Keratinocyte (primary cell): ENCODE measurements at regions not wholly inside any gene's neighbourhood (a gene's known extent, or its start where the extent isn't known, plus 50 kb on each side); places are given as distances from the start of the nearest gene placed in this dataset.
"Not testable (repeated sequence)": the region's sequence is repeated elsewhere in the genome, so short reads cannot be mapped to it uniquely, and the experiment has no call there.

Source experiments
- DNase-seq: peaks from one replicate; pipeline ENCODE4 v3.0.0-alpha.2; 2011; ENCODE audit warnings: low read depth, missing footprints, low spot score
- FAIRE-seq: peaks from 2 replicates; lab custom pipeline; 2011; peaks lifted over from hg19 to GRCh38; lab: Jason Lieb, UNC
- H2AFZ ChIP-seq: 2 replicates; pipeline ENCODE4 v1.6.0; 2012; ENCODE audit warnings: low read length, control low read depth, inconsistent platforms; ENCODE audit not compliant: control insufficient read depth
- H3K27ac ChIP-seq: 2 replicates; pipeline ENCODE4 v1.5.1; 2011; ENCODE audit warnings: low read length; ENCODE audit not compliant: control insufficient read depth, insufficient read depth
- H3K27me3 ChIP-seq: 3 replicates; pipeline ENCODE4 v1.6.0; 2011; ENCODE audit warnings: low read length; ENCODE audit not compliant: control insufficient read depth, insufficient read depth; ENCODE audit errors: extremely low read depth
- H3K36me3 ChIP-seq, 2 experiments: 2 replicates in 1 of 2; 3 replicates in 1 of 2; pipeline ENCODE4 v1.5.1; 2011; ENCODE audit warnings: low read length in 2 of 2, mild to moderate bottlenecking in 1 of 2; ENCODE audit not compliant: control insufficient read depth in 2 of 2, insufficient read depth in 2 of 2; ENCODE audit errors: extremely low read depth in 1 of 2
- H3K4me1 ChIP-seq: 3 replicates; pipeline ENCODE4 v1.5.1; 2011; ENCODE audit warnings: low read length; ENCODE audit not compliant: control insufficient read depth, insufficient read depth; ENCODE audit errors: extremely low read depth
- H3K4me2 ChIP-seq: 3 replicates; pipeline ENCODE4 v1.6.0; 2011; ENCODE audit warnings: low read depth, low read length; ENCODE audit not compliant: control insufficient read depth, insufficient read depth; ENCODE audit errors: extremely low read depth
- H3K4me3 ChIP-seq, 3 experiments: fragments of 200-600 bp in 1 of 3; sonication (generic) in 1 of 3; 2 replicates in 2 of 3; 3 replicates in 1 of 3; pipeline ENCODE4 v1.5.1; 2011 to 2016; ENCODE audit warnings: low read length in 3 of 3, mild to moderate bottlenecking in 3 of 3, control low read depth in 2 of 3, inconsistent platforms in 1 of 3, low read depth in 1 of 3, mixed read lengths in 1 of 3, mixed run types in 1 of 3, moderate library complexity in 1 of 3; ENCODE audit not compliant: control insufficient read depth in 2 of 3, insufficient read depth in 2 of 3; ENCODE audit errors: extremely low read depth in 1 of 3
- H3K79me2 ChIP-seq: 2 replicates; pipeline ENCODE4 v1.6.0; 2012; ENCODE audit warnings: low read length; ENCODE audit not compliant: control insufficient read depth, insufficient read depth
- H3K9ac ChIP-seq: 3 replicates; pipeline ENCODE4 v1.6.0; 2011; ENCODE audit warnings: low read length; ENCODE audit not compliant: control insufficient read depth, insufficient read depth; ENCODE audit errors: extremely low read depth
- H3K9me1 ChIP-seq: 3 replicates; pipeline ENCODE4 v1.6.0; 2011; ENCODE audit warnings: low read length; ENCODE audit not compliant: control insufficient read depth, insufficient read depth; ENCODE audit errors: extremely low read depth
- H3K9me3 ChIP-seq: 2 replicates; pipeline ENCODE4 v1.5.1; 2012; ENCODE audit warnings: low read depth, low read length; ENCODE audit not compliant: control insufficient read depth
- H4K20me1 ChIP-seq: 3 replicates; pipeline ENCODE4 v1.6.0; 2011; ENCODE audit warnings: low read length; ENCODE audit not compliant: control insufficient read depth, insufficient read depth; ENCODE audit errors: extremely low read depth
- EZH2 ChIP-seq: IDR thresholded peaks from one replicate; pipeline ENCODE4 v1.6.1; 2012; ENCODE audit warnings: inconsistent platforms, mild to moderate bottlenecking, low read length, moderate library complexity
- dilution Hi-C: fragments of 300-500 bp; cut with MboI; formaldehyde crosslinking; loops from one replicate; pipeline ENCODE4 v1.7.0; 2020; ENCODE audit warnings: low sequenced_read_pairs; ENCODE audit not compliant: extremely low pct_ligation_motif_present
- TF ChIP-seq, protein P1 (sequence below), 3 experiments: IDR thresholded peaks in 1 of 3; conservative IDR thresholded peaks in 1 of 3; optimal IDR thresholded peaks in 1 of 3; 2 replicates in 2 of 3; 3 replicates in 1 of 3; pipeline versions ENCODE3 to v1.5.1; 2011; ENCODE audit warnings: low read length in 3 of 3, mild to moderate bottlenecking in 3 of 3, moderate library complexity in 2 of 3, control low read depth in 1 of 3, inconsistent platforms in 1 of 3; ENCODE audit not compliant: insufficient read depth in 2 of 3; ENCODE audit errors: extremely low read depth in 1 of 3

DNA sequence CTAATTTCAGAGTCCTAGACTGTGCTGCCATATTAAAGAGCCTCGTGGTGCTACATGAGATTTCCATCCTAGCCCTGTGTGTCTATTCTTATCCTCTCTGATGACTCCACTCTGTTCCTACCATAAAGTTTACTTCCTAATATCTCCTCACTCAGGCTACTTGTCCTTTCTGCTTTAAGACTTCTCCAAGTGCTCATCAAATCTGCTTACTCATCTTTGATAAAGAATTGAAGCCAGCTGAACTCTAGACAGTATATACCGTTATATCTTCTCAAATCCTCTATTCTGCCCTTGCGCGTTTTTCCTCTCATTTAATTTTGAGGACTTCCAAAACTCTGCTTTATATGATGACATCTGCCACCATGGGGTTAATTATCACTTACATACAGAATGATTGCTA is 539.5 kb downstream of the HAPSTR1 start:
- no peak overlapping the region for H3K27ac ChIP-seq
- no peak for TF ChIP-seq EZH2
- TF ChIP-seq, protein P1, sequence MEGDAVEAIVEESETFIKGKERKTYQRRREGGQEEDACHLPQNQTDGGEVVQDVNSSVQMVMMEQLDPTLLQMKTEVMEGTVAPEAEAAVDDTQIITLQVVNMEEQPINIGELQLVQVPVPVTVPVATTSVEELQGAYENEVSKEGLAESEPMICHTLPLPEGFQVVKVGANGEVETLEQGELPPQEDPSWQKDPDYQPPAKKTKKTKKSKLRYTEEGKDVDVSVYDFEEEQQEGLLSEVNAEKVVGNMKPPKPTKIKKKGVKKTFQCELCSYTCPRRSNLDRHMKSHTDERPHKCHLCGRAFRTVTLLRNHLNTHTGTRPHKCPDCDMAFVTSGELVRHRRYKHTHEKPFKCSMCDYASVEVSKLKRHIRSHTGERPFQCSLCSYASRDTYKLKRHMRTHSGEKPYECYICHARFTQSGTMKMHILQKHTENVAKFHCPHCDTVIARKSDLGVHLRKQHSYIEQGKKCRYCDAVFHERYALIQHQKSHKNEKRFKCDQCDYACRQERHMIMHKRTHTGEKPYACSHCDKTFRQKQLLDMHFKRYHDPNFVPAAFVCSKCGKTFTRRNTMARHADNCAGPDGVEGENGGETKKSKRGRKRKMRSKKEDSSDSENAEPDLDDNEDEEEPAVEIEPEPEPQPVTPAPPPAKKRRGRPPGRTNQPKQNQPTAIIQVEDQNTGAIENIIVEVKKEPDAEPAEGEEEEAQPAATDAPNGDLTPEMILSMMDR (optimal IDR thresholded peaks at IDR 0.05 in 1 of 3, IDR thresholded peaks at IDR 0.05 in 1 of 3, conservative IDR thresholded peaks at IDR 0.05 in 1 of 3; ENCODE audit: extremely low read depth in 1 of 3, insufficient read depth in 2 of 3, low read length in 3 of 3), result no peak
- H2AFZ ChIP-seq, result no peak overlapping the region
- H3K36me3 ChIP-seq, result no peaks in the 10 kb centered on the region
- no peak overlapping the region for H3K4me2 ChIP-seq
- DNase-seq (no peak), FAIRE-seq (no peak)
- no peaks in the 10 kb centered on the region for H4K20me1 ChIP-seq
- H3K4me3 ChIP-seq, result no peak overlapping the region
- H3K9ac ChIP-seq, result no peak overlapping the region
- dilution Hi-C loops, result no loop called here
- no peaks in the 10 kb centered on the region for H3K4me1 ChIP-seq
- H3K79me2 ChIP-seq, result no peaks in the 10 kb centered on the region
- no peaks in the 10 kb centered on the region for H3K27me3 ChIP-seq
- H3K9me1 ChIP-seq, result no peaks in the 10 kb centered on the region
- no peaks in the 10 kb centered on the region for H3K9me3 ChIP-seq

DNA sequence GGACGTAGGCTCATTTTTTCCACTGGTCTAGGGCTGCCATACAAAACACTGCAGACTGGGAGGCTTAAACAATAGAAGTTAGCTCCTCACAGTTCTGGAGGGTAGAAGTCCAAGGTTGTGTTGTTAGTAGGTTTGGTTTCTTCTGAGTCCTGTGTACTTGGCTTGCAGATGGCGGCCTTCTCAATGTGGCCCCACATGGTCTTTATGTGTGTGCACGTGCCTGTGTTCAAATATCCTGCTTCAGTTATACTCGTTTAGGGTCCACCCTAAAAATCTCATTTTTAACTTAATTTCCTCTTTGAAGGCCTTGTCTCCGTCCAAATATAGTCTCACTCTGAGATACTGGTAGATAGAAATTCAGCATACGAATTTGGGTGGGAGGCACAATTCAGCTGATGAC is 542.4 kb downstream of the HAPSTR1 start:
- FAIRE-seq (no peak), DNase-seq (no peak)
- Histone ChIP-seq H3K36me3 (no peaks in the 10 kb centered on the region), H4K20me1 (no peaks in the 10 kb centered on the region), H2AFZ (no peak overlapping the region), H3K79me2 (no peaks in the 10 kb centered on the region), H3K9me3 (no peaks in the 10 kb centered on the region), H3K27me3 (no peaks in the 10 kb centered on the region), H3K9ac (no peak overlapping the region), H3K27ac (no peak overlapping the region), H3K4me3 (no peak overlapping the region), H3K9me1 (no peaks in the 10 kb centered on the region), H3K4me2 (no peak overlapping the region), H3K4me1 (no peaks in the 10 kb centered on the region)
- dilution Hi-C loops, result no loop called here
- TF ChIP-seq, protein P1 (optimal IDR thresholded peaks at IDR 0.05 in 1 of 3, IDR thresholded peaks at IDR 0.05 in 1 of 3, conservative IDR thresholded peaks at IDR 0.05 in 1 of 3; ENCODE audit: extremely low read depth in 1 of 3, insufficient read depth in 2 of 3, low read length in 3 of 3), result no peak
- TF ChIP-seq EZH2, result no peak

DNA sequence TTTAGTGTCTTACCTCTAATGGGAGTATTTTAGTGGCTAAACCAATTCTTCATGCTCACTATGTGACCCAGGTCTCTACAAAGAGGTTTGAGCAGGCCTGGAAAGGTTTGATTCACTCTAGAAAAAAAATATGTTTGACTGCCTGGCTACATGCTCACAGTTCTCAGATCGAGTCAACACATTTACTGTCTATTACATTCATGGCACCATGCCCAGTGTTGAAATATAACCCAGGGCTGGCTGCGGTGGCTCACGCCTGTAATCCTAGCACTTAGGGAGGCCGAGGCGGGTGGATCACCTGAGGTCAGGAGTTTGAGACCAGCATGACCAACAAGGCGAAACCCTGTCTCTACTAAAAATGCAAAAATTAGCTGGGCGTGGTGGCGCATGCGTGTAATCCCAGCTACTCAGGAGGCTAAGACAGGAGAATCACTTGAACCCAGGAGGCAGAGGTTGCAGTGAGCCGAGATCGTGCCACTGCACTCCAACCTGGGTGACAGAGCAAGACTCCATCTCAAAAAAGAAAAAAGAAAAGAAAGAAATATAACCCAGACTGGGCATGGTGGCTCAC is 543.8 kb downstream of the HAPSTR1 start:
- H4K20me1 ChIP-seq, H3K9me1 ChIP-seq, dilution Hi-C loops, H3K9me3 ChIP-seq, H3K4me1 ChIP-seq, H3K27me3 ChIP-seq, H3K79me2 ChIP-seq, H3K9ac ChIP-seq, H3K27ac ChIP-seq, H2AFZ ChIP-seq, H3K4me2 ChIP-seq, FAIRE-seq, DNase-seq, H3K36me3 ChIP-seq, H3K4me3 ChIP-seq: not testable (repeated sequence)
